Spleen (tissue), 11 donors: ENCODE measurements at regions not wholly inside any gene's neighbourhood (a gene's known extent, or its start where the extent isn't known, plus 50 kb on each side); places are given as distances from the start of the nearest gene placed in this dataset.

Experiments
- DNase-seq: peaks from one replicate; pipeline ENCODE4 v3.0.0-alpha.2; 2020
- H3K27ac ChIP-seq, 8 donors: fragments of 200-600 bp; sonication (generic) in 7 of 8; 1 replicate in 4 of 8; 2 replicates in 4 of 8; pipeline versions ENCODE4 v1.5.0 to v1.8.0; 2016 to 2021; ENCODE audit warnings: inconsistent platforms in 4 of 8, mild to moderate bottlenecking in 4 of 8, moderate library complexity in 1 of 8
- H3K27me3 ChIP-seq, 7 donors: fragments of 200-600 bp; sonication (generic) in 6 of 7; replicated peaks in 1 of 7; 1 replicate in 4 of 7; 2 replicates in 3 of 7; pipeline versions ENCODE4 v1.5.0 to v1.8.0; 2016 to 2021; ENCODE audit warnings: inconsistent platforms in 3 of 7, mild to moderate bottlenecking in 1 of 7
- H3K36me3 ChIP-seq, 6 donors: fragments of 200-600 bp; sonication (generic) in 5 of 6; 1 replicate in 4 of 6; 2 replicates in 2 of 6; pipeline versions ENCODE4 v1.5.0 to v1.8.0; 2016 to 2021; ENCODE audit warnings: inconsistent platforms in 2 of 6
- H3K4me1 ChIP-seq, 6 donors: fragments of 200-600 bp; sonication (generic) in 5 of 6; 1 replicate in 3 of 6; 2 replicates in 3 of 6; pipeline versions ENCODE4 v1.5.0 to v1.8.0; 2016 to 2021; ENCODE audit warnings: inconsistent platforms in 3 of 6
- H3K4me3 ChIP-seq, 8 donors: fragments of 200-600 bp; sonication (generic) in 7 of 8; 1 replicate in 4 of 8; 2 replicates in 4 of 8; pipeline versions ENCODE4 v1.5.0 to v1.8.0; 2016 to 2021; ENCODE audit warnings: inconsistent platforms in 4 of 8, mild to moderate bottlenecking in 4 of 8, moderate library complexity in 2 of 8
- H3K9me3 ChIP-seq, 8 donors: fragments of 200-600 bp; sonication (generic) in 7 of 8; 1 replicate in 4 of 8; 2 replicates in 4 of 8; pipeline versions ENCODE4 v1.5.0 to v1.8.0; 2016 to 2021; ENCODE audit warnings: inconsistent platforms in 4 of 8
- POLR2A ChIP-seq, 3 donors: fragments of 450-650 bp; IDR thresholded peaks; one replicate each; pipeline ENCODE4 v1.5.1; 2017; ENCODE audit warnings: antibody characterized with exemption in 3 of 3, mild to moderate bottlenecking in 1 of 3
- POLR2AphosphoS5 ChIP-seq, 3 donors: sonication (generic); formaldehyde crosslinking; IDR thresholded peaks; one replicate each; pipeline ENCODE4 v1.5.1; 2017; ENCODE audit warnings: antibody characterized with exemption in 3 of 3
- WGBS, 5 donors: extraction: QIAGEN DNeasy Blood & Tissue Kit in 3 of 5; methylation state at CpG; one replicate each; pipeline versions ENCODE4 v1.1.5 to v1.1.7; 2013 to 2018; 5-methylcytosine and 5-hydroxymethylcytosine counted together
- intact Hi-C: fragments of 100-400 bp; cut with DNase I; formaldehyde crosslinking; loops from one replicate; pipeline ENCODE4 v1.15.0; 2023; ENCODE audit warnings: low total_unique reads
- TF ChIP-seq, protein P1 (sequence below), 11 experiments: fragments of 200-600 bp in 7 of 11; fragments of 450-650 bp in 4 of 11; sonication (generic) in 4 of 11; IDR thresholded peaks in 8 of 11; conservative IDR thresholded peaks in 3 of 11; 1 replicate in 7 of 11; 2 replicates in 4 of 11; pipeline versions ENCODE4 v1.4.0 to v1.8.0; 2016 to 2021; ENCODE audit warnings: antibody characterized with exemption in 11 of 11, inconsistent platforms in 4 of 11, mild to moderate bottlenecking in 1 of 11
- donor health status: healthy with polysubstance abuse.
- donor health status: DM: no; HTN: no; CAD: no; lungs with moderate emphysema.
- donor health status: DM: no; HTN: no; CAD: no.
- donor health status: Bipolar disorder and iron deficiency.
- donor health status: healthy.
- donor health status: DM: no; HTN: no; CAD: no.
- donor health status: DM: yes; HTN: yes; CAD: no.

GRCh38 chr12:81968421-81968820 is 209.3 kb upstream of the PPFIA2 start:
- no peaks in the 10 kb centered on the region for H3K36me3 ChIP-seq
- H3K4me3 ChIP-seq, result no peak overlapping the region
- peaks cover 0 to 10% (median 0%) of the 10 kb centered on the region in 8 donors for H3K9me3 ChIP-seq
- TF ChIP-seq POLR2A (IDR thresholded peaks at IDR 0.05) (no peak), POLR2AphosphoS5 (IDR thresholded peaks at IDR 0.05) (no peak)
- TF ChIP-seq, protein P1, sequence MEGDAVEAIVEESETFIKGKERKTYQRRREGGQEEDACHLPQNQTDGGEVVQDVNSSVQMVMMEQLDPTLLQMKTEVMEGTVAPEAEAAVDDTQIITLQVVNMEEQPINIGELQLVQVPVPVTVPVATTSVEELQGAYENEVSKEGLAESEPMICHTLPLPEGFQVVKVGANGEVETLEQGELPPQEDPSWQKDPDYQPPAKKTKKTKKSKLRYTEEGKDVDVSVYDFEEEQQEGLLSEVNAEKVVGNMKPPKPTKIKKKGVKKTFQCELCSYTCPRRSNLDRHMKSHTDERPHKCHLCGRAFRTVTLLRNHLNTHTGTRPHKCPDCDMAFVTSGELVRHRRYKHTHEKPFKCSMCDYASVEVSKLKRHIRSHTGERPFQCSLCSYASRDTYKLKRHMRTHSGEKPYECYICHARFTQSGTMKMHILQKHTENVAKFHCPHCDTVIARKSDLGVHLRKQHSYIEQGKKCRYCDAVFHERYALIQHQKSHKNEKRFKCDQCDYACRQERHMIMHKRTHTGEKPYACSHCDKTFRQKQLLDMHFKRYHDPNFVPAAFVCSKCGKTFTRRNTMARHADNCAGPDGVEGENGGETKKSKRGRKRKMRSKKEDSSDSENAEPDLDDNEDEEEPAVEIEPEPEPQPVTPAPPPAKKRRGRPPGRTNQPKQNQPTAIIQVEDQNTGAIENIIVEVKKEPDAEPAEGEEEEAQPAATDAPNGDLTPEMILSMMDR (IDR thresholded peaks at IDR 0.05 in 8 of 11, conservative IDR thresholded peaks at IDR 0.05 in 3 of 11), result no peak
- H3K27me3 ChIP-seq, result no peaks in the 10 kb centered on the region
- H3K27ac ChIP-seq, result no peak overlapping the region
- H3K4me1 ChIP-seq, result no peaks in the 10 kb centered on the region
- 63 to 81% (median 75%) methylated on average over 5 of the region's 5 CpGs for WGBS, 5 donors
- intact Hi-C loops, result no loop called here
- no peak for DNase-seq

DNA sequence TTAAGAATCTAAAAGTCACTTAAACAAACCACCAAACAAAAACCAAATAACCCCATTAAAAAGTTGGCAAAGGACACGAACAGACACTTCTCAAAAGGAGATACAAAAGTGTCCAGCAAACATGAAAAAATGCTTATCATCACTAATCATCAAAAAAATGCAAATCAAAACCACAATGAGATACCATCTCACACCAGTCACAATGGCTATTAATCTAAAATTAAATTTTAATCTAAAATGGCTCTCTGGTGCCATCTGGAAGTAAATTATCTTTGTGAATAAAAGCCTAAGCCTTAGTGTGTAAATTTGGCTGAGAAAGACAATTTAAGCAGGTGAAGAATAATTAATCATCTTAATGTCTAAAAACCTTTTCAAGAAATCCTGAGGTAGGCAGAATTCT is 204.5 kb upstream of the PPFIA2 start:
- no peak for DNase-seq
- Histone ChIP-seq H3K4me1 (no peaks in the 10 kb centered on the region), H3K4me3 (no peak overlapping the region)

GRCh38 chr12:81963026-81963425 is 203.9 kb upstream of the PPFIA2 start:
- no peaks in the 10 kb centered on the region for H3K9me3 ChIP-seq
- H3K36me3 ChIP-seq, result no peaks in the 10 kb centered on the region
- H3K4me3 ChIP-seq, result no peak overlapping the region
- DNase-seq, result no peak
- H3K27me3 ChIP-seq, result no peaks in the 10 kb centered on the region
- TF ChIP-seq POLR2A (IDR thresholded peaks at IDR 0.05) (no peak), POLR2AphosphoS5 (IDR thresholded peaks at IDR 0.05) (no peak)
- TF ChIP-seq, protein P1 (IDR thresholded peaks at IDR 0.05 in 8 of 11, conservative IDR thresholded peaks at IDR 0.05 in 3 of 11), result no peak
- whole genome bisulfite sequencing, 5 donors, result 92 to 95% (median 93%) methylated on average over 7 of the region's 7 CpGs
- intact Hi-C loops, result no loop called here
- no peaks in the 10 kb centered on the region for H3K4me1 ChIP-seq
- no peak overlapping the region for H3K27ac ChIP-seq

More for the DNA sequence above, 204.5 kb upstream of the PPFIA2 start:
- TF ChIP-seq, protein P1 (IDR thresholded peaks at IDR 0.05 in 8 of 11, conservative IDR thresholded peaks at IDR 0.05 in 3 of 11), result no peak
- TF ChIP-seq POLR2AphosphoS5 (IDR thresholded peaks at IDR 0.05) (no peak), POLR2A (IDR thresholded peaks at IDR 0.05) (no peak)
- no peaks in the 10 kb centered on the region for H3K9me3 ChIP-seq
- 46 to 66% (median 57%) methylated on average over 1 of the region's 1 CpG for WGBS, 5 donors
- no peak overlapping the region for H3K27ac ChIP-seq
- no peaks in the 10 kb centered on the region for H3K27me3 ChIP-seq
- intact Hi-C loops, result no loop called here
- H3K36me3 ChIP-seq, result no peaks in the 10 kb centered on the region

DNA sequence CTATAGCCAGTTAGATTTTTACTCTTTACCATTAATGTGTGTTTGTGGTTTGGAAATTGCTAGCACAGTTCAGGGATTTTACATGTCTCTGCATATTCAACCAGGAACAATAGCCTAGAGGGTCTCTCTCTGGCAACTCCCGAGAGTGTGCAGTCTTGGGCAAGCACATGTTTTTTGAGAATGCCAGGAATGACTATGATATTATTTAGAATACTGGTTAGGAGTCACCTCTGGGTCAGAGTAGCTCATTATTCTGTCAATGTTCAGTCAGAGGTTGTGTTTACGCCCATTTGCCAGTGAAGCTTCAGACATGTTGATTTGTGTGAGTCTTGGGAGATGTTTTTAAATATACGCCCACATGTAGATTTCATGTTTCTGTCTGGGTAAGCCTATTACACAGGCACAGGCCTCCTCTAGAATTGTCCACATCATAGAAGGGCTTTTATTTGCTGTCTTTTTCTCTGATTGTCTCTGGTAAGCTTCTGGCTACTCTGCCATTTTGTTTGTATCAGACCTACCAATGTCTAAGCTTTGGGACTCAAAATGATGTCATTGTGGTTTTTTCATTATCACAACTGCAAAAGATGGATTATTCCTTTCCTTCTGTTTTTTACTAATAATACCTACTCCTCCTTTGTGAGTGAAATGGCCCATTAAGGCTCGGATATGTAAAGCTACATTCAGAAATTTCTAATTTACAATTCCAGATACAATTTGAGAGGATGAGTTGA is 203.1 kb upstream of the PPFIA2 start:
- no peaks in the 10 kb centered on the region for H3K9me3 ChIP-seq
- no peak overlapping the region for H3K4me3 ChIP-seq
- TF ChIP-seq, protein P1 (IDR thresholded peaks at IDR 0.05 in 8 of 11, conservative IDR thresholded peaks at IDR 0.05 in 3 of 11), result no peak
- TF ChIP-seq POLR2AphosphoS5 (IDR thresholded peaks at IDR 0.05) (no peak), POLR2A (IDR thresholded peaks at IDR 0.05) (no peak)
- no peak for DNase-seq
- H3K27me3 ChIP-seq, result no peaks in the 10 kb centered on the region
- no peak overlapping the region for H3K27ac ChIP-seq
- H3K4me1 ChIP-seq, result no peaks in the 10 kb centered on the region
- WGBS, 5 donors, result 70 to 90% (median 81%) methylated on average over 4 of the region's 4 CpGs
- intact Hi-C loops, result no loop called here
- no peaks in the 10 kb centered on the region for H3K36me3 ChIP-seq
